ENCODE measurements at regions not wholly inside any gene's neighbourhood (a gene's known extent, or its start where the extent isn't known, plus 50 kb on each side); places are given as distances from the start of the nearest gene placed in this dataset.

GRCh38 chr7:10022957-10023356 is 950.7 kb upstream of the PHF14 start:
- DNase-seq (ENCODE audit: low read depth), result no peak
- TF ChIP-seq, protein P1, sequence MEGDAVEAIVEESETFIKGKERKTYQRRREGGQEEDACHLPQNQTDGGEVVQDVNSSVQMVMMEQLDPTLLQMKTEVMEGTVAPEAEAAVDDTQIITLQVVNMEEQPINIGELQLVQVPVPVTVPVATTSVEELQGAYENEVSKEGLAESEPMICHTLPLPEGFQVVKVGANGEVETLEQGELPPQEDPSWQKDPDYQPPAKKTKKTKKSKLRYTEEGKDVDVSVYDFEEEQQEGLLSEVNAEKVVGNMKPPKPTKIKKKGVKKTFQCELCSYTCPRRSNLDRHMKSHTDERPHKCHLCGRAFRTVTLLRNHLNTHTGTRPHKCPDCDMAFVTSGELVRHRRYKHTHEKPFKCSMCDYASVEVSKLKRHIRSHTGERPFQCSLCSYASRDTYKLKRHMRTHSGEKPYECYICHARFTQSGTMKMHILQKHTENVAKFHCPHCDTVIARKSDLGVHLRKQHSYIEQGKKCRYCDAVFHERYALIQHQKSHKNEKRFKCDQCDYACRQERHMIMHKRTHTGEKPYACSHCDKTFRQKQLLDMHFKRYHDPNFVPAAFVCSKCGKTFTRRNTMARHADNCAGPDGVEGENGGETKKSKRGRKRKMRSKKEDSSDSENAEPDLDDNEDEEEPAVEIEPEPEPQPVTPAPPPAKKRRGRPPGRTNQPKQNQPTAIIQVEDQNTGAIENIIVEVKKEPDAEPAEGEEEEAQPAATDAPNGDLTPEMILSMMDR (IDR thresholded peaks at IDR 0.05; ENCODE audit: insufficient read depth, low read length), result no peak
- H3K4me3 ChIP-seq (ENCODE audit: low read depth, low read length), result no peak overlapping the region

DNA sequence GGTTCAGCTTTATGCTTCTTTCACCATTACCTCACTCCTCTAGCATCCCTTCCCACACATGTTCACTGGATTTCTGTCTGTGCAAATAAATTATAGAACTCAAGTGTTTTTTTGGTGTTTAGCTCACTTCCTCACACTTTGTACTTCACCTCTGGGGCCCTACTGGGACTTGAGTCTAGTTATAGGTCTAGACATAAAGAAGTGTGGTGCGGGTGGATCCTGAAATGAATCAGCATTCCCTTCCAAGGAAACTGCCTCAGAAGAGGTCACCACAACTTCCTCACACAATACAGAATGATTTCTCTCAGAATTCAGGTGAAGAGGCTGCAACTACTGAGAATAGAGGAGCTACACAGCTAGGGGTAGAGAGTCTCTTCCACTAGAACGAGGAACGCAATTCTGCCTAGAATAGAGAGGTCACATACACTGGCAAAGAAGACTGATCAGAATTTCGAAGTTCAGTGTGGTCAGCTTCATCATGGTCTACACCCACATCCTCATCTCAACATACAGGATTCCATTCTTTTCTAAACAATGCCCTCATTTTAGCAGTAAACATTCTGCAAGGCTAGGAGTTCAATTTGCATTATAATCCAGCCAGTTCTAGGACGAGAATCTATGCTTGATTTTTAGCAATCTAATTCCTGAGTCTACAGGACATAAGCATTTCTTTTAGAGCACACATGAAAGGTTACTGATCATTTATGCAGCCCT is 938.7 kb upstream of the PHF14 start:
- TF ChIP-seq, protein P1 (IDR thresholded peaks at IDR 0.05; ENCODE audit: insufficient read depth, low read length), result no peak
- H3K4me3 ChIP-seq (ENCODE audit: low read depth, low read length), result no peak overlapping the region
- no peak for DNase-seq (ENCODE audit: low read depth)

DNA sequence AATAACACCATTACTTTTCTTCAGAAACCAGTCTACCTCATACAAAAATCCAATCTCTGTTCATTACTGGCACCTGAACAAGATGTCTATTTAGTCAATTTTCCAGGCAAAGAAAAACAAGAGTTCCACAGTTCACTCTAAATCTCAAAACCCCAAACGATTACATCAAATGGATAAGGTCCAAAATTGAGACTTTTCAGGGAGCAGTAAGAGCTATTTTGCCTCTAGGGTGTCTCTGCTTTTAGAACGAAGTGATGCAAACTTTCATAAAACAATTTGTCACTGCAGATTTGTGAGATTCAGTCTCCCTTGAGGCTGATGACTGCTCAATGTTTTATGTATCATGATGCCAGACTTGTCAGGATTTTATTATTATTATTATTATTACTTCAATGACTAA is 937.0 kb upstream of the PHF14 start:
- DNase-seq (ENCODE audit: low read depth), result no peak
- no peak overlapping the region for H3K4me3 ChIP-seq (ENCODE audit: low read depth, low read length)
- TF ChIP-seq, protein P1 (IDR thresholded peaks at IDR 0.05; ENCODE audit: insufficient read depth, low read length), result no peak

GRCh38 chr7:10038351-10038750 is 935.3 kb upstream of the PHF14 start:
- H3K4me3 ChIP-seq (ENCODE audit: low read depth, low read length), result no peak overlapping the region
- DNase-seq (ENCODE audit: low read depth), result no peak
- TF ChIP-seq, protein P1 (IDR thresholded peaks at IDR 0.05; ENCODE audit: insufficient read depth, low read length), result no peak

- DNase-seq (ENCODE audit: low read depth), result no peak
- TF ChIP-seq, protein P1 (IDR thresholded peaks at IDR 0.05; ENCODE audit: insufficient read depth, low read length), result no peak
- H3K4me3 ChIP-seq (ENCODE audit: low read depth, low read length), result no peak overlapping the region
Observed at GRCh38 chr7:10040674-10041073, 933.0 kb upstream of the PHF14 start.

GRCh38 chr7:10070899-10071298 is 902.8 kb upstream of the PHF14 start:
- H3K4me3 ChIP-seq (ENCODE audit: low read depth, low read length), result no peak overlapping the region
- no peak for DNase-seq (ENCODE audit: low read depth)
- TF ChIP-seq, protein P1 (IDR thresholded peaks at IDR 0.05; ENCODE audit: insufficient read depth, low read length), result no peak

- no peak overlapping the region for H3K4me3 ChIP-seq (ENCODE audit: low read depth, low read length)
- DNase-seq (ENCODE audit: low read depth), result no peak
- TF ChIP-seq, protein P1 (IDR thresholded peaks at IDR 0.05; ENCODE audit: insufficient read depth, low read length), result no peak
Observed at GRCh38 chr7:10075866-10076265, 897.8 kb upstream of the PHF14 start.
